Pancreas (tissue), 10 donors: ENCODE measurements at regions not wholly inside any gene's neighbourhood (a gene's known extent, or its start where the extent isn't known, plus 50 kb on each side); places are given as distances from the start of the nearest gene placed in this dataset.

ENCODE experiments used
- ATAC-seq, 4 donors: fragments of 200-7000 bp; cut with Tn5 transposase; one replicate each; pipeline versions ENCODE4 v1.8.0 to v1.9.1; 2020; ENCODE audit warnings: mild to moderate bottlenecking in 4 of 4, moderate library complexity in 4 of 4
- DNase-seq, 6 donors: peaks; one replicate each; pipeline ENCODE4 v3.0.0-alpha.2; 2020
- FAIRE-seq: peaks from 2 replicates; lab custom pipeline; 2012; peaks lifted over from hg19 to GRCh38; lab: Jason Lieb, UNC
- H3K27ac ChIP-seq, 4 donors: fragments of 200-600 bp; sonication (generic); 1 replicate in 3 of 4; 2 replicates in 1 of 4; pipeline versions ENCODE4 v1.5.0 to v1.8.0; 2020
- H3K27me3 ChIP-seq, 4 donors: fragments of 200-600 bp; one replicate each; pipeline ENCODE4 v1.8.0; 2021
- H3K36me3 ChIP-seq, 3 donors: fragments of 200-600 bp; sonication (generic) in 1 of 3; one replicate each; pipeline versions ENCODE4 v1.5.0 to v1.8.0; 2020 to 2021
- H3K4me1 ChIP-seq, 3 donors: fragments of 200-600 bp; one replicate each; pipeline ENCODE4 v1.8.0; 2021
- H3K4me3 ChIP-seq, 4 donors: fragments of 200-600 bp; sonication (generic) in 2 of 4; one replicate each; pipeline versions ENCODE4 v1.5.0 to v1.8.0; 2020 to 2021
- H3K9me3 ChIP-seq, 4 donors: fragments of 200-600 bp; one replicate each; pipeline ENCODE4 v1.8.0; 2021
- CTCF ChIP-seq, 4 donors: fragments of 200-600 bp; sonication (generic) in 3 of 4; IDR thresholded peaks; one replicate each; pipeline versions ENCODE4 v1.5.0 to v1.8.0; 2021; ENCODE audit warnings: antibody characterized with exemption in 4 of 4
- WGBS, 2 donors: extraction: QIAGEN DNeasy Blood & Tissue Kit; methylation state at CpG; one replicate each; pipeline ENCODE4 v1.1.7; 2013; 5-methylcytosine and 5-hydroxymethylcytosine counted together
- intact Hi-C, 3 donors: fragments of 100-400 bp; cut with DNase I; formaldehyde crosslinking; loops; one replicate each; pipeline versions ENCODE4 v1.11.1 to v1.14.2; 2022
- donor health status: healthy with polysubstance abuse.
- donor health status: DM: no; HTN: no; CAD: no; lungs with moderate emphysema.
- donor health status: DM: no; HTN: no; CAD: no.
- donor health status: control.
- donor health status: control.
- donor health status: Bipolar disorder and iron deficiency.
- donor health status: DM: yes; HTN: yes; CAD: no.
- donor health status: DM: no; HTN: no; CAD: no.
- donor health status: DM: no; HTN: no; CAD: no.
- donor health status: DM: yes; HTN: yes; CAD: no.

- H3K27me3 ChIP-seq = peaks cover 0 to 11% (median 0%) of the 10 kb centered on the region in 4 donors
- no peaks in the 10 kb centered on the region for H3K9me3 ChIP-seq
- FAIRE-seq (no peak), DNase-seq (no peak), ATAC-seq (no peak)
- H3K4me1 ChIP-seq = no peaks in the 10 kb centered on the region
- no peaks in the 10 kb centered on the region for H3K36me3 ChIP-seq
- 56 to 67% methylated on average over 2 of the region's 2 CpGs for WGBS, 2 donors
- no peak overlapping the region for H3K27ac ChIP-seq
- TF ChIP-seq CTCF (IDR thresholded peaks at IDR 0.05) = no peak
- H3K4me3 ChIP-seq = no peak overlapping the region
- intact Hi-C loops = no loop called here
These were observed 405.0 kb upstream of the ZNF507 start for GRCh38 chr19:31940396-31940795.

GRCh38 chr19:31943191-31943661 lies 402.2 kb upstream of the ZNF507 start:
- TF ChIP-seq CTCF (IDR thresholded peaks at IDR 0.05) = no peak
- intact Hi-C loops = no loop called here
- no peak overlapping the region for H3K27ac ChIP-seq
- no peak overlapping the region for H3K4me3 ChIP-seq
- peaks cover 0 to 11% (median 0%) of the 10 kb centered on the region in 4 donors for H3K27me3 ChIP-seq
- no peaks in the 10 kb centered on the region for H3K36me3 ChIP-seq
- no peak for DNase-seq
- no peaks in the 10 kb centered on the region for H3K9me3 ChIP-seq
- no peak for FAIRE-seq
- H3K4me1 ChIP-seq = no peaks in the 10 kb centered on the region
- WGBS, 2 donors = 15 to 19% methylated on average over 11 of the region's 11 CpGs
- no peak for ATAC-seq

- Histone ChIP-seq H3K4me3 (no peak overlapping the region), H3K27ac (no peak overlapping the region), H3K9me3 (no peaks in the 10 kb centered on the region), H3K4me1 (no peaks in the 10 kb centered on the region), H3K36me3 (no peaks in the 10 kb centered on the region), H3K27me3 (peaks cover 0 to 11% (median 0%) of the 10 kb centered on the region in 4 donors)
- FAIRE-seq = no peak
- intact Hi-C loops = no loop called here
- DNase-seq = no peak
- no peak for ATAC-seq
- TF ChIP-seq CTCF (IDR thresholded peaks at IDR 0.05) = no peak
- WGBS, 2 donors = 13 to 15% methylated on average over 11 of the region's 11 CpGs
These were observed 401.6 kb upstream of the ZNF507 start for GRCh38 chr19:31943778-31944177.

- intact Hi-C loops = no loop called here
- peaks cover 0 to 11% (median 0%) of the 10 kb centered on the region in 4 donors for H3K27me3 ChIP-seq
- no peaks in the 10 kb centered on the region for H3K4me1 ChIP-seq
- no peaks in the 10 kb centered on the region for H3K36me3 ChIP-seq
- WGBS, 2 donors = 58 to 61% methylated on average over 3 of the region's 3 CpGs
- FAIRE-seq (no peak), DNase-seq (no peak), ATAC-seq (no peak)
- H3K27ac ChIP-seq = no peak overlapping the region
- TF ChIP-seq CTCF (IDR thresholded peaks at IDR 0.05) = no peak
- no peaks in the 10 kb centered on the region for H3K9me3 ChIP-seq
- no peak overlapping the region for H3K4me3 ChIP-seq
These were observed 401.1 kb upstream of the ZNF507 start for GRCh38 chr19:31944326-31944725.

GRCh38 chr19:31946491-31946890 lies 398.9 kb upstream of the ZNF507 start:
- FAIRE-seq = no peak
- TF ChIP-seq CTCF (IDR thresholded peaks at IDR 0.05) = no peak
- intact Hi-C loops = no loop called here

More at GRCh38 chr19:31946491-31946890, 398.9 kb upstream of the ZNF507 start:
- Histone ChIP-seq H3K27me3 (peaks cover 0 to 11% (median 0%) of the 10 kb centered on the region in 4 donors), H3K9me3 (no peaks in the 10 kb centered on the region), H3K4me3 (no peak overlapping the region), H3K36me3 (no peaks in the 10 kb centered on the region), H3K4me1 (no peaks in the 10 kb centered on the region), H3K27ac (no peak overlapping the region)
- DNase-seq (no peak), ATAC-seq (no peak)
- 37 to 44% methylated on average over 4 of the region's 4 CpGs for WGBS, 2 donors
